Right kidney (tissue), 1 donor: ENCODE measurements at regions not wholly inside any gene's neighbourhood (a gene's known extent, or its start where the extent isn't known, plus 50 kb on each side); places are given as distances from the start of the nearest gene placed in this dataset.

ENCODE experiments used
- DNase-seq: peaks from one replicate; pipeline ENCODE4 v3.0.0-alpha.2; 2016

DNA sequence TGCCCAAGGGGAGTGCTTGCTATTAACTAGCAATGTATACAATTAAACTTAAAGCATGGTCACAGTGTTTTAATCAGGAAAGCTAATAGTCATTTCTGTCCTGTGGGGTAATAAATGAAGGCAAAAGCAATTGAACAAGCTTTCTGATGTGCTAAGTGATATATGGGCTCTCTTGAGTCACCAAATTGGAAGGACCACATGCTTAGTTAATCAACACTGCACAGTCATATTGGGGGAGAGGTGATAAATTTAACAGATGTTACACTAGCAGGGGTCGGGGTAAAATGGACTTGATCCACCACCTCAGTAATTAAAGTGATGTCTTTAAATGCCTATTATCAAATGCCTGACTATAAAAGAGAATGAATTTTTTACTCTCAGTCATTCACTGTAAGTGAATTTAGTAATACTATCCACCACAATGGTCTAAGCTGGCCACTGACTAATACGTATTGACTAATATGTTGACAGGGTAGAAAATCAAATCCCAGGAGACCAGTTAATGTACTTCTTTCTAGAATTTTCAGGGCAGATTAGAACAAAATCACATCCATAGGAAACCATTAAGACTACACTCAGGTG is 736.3 kb downstream of the RPS29 start:
- DNase-seq = no peak

DNA sequence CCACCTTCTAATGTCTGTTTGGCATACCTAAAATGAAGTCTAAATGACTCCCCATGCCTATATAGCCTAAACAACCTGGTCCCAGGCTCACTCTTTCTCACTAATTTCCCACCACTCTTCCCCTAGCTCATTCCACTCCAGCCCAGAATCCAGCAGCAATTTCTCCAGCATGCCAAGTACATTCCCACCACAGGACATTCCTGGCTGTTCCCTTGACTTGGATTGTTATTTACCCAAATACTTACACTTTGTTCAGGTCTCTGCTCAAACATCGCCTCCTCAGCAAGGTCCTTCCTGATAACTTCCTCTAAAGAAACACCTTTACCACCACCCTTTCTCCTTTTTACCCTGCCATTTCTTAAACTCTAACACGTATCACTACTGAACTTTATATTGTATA is 743.4 kb downstream of the RPS29 start:
- DNase-seq = no peak

DNA sequence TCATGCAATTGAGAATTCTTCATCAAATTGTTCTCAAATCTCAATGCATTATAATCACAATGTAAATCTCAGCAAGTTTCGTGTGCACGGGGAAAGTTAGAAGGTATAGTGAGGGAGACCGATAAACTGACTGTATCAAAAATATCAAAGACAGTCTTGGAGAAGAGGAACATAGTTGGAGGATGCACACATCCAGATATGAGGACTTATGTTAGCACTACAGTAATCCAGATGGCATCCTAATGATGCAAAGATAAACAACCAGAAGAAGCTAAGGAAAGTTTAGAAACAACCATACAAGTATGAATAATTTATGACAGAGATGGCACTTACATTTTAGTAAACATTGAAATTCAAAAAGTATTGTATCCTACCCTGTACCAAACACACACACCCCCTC is 760.1 kb downstream of the RPS29 start:
- DNase-seq = no peak

DNA sequence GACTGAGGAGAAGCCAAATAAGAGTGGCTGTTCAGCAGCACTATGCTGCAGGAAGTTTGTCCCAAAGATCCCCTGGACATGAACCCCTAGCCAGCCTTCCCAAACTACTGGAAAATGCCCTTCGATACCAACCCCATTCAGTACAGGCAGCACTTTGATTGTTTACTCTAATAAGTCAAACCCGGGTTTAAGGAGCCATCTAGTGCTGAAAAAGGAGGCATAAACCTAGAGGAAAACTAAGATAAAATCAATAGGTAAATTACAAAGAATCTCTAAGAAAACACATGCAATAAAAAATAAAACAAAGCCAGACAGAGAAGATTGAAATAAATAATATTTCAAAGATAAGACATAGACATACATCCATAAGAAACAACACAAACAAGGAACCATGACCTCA is 771.6 kb downstream of the RPS29 start:
- DNase-seq = no peak

DNA sequence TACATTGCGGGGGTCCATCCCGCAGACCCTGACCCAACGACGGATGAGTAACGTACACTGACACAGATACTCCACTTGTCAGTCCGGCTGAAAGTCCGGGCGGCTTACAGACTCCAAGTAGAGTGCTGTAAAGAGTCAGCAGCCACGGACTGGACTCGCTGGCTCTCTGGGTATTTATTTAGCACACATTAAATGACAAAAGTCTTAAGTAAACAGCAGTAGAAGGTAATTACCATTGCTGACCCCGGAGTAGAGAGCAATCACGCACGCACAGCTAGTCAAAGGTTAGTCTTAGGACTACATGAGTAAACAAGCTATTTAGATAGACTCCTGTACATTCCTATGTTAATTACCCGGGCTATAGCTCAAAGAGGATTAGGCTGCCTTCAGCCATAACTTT is 780.9 kb downstream of the RPS29 start:
- no peak for DNase-seq

DNA sequence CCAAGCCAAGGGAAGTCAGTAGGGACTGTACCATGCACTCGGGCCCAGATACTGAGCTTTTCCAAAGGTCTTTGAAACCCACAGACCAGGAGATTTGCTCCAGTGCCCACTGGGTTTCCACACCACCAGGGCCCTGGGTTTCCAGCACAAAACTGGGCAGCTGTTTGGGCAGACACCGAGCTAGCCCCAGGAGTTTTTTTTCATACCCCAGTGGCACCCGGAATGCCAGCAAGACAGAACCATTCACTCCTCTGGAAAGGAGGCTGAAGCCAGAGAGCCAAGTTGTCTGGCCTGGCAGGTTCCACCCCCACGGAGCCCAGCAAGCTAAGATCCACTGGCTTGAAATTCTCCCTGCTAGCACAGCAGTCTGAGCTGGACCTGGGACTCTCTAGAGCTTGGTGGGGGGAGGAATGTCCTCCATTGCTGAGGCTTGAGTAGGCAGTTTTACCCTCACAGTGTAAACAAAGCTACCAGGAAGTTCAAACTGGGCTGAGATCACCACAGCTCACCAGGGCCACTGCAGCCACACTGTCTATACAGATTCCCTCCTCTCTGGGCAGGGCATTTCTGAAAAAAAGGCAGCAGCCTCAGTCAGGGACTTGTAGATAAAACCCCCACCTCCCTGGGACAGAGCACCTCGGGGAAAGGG is 793.7 kb downstream of the RPS29 start:
- DNase-seq = no peak

DNA sequence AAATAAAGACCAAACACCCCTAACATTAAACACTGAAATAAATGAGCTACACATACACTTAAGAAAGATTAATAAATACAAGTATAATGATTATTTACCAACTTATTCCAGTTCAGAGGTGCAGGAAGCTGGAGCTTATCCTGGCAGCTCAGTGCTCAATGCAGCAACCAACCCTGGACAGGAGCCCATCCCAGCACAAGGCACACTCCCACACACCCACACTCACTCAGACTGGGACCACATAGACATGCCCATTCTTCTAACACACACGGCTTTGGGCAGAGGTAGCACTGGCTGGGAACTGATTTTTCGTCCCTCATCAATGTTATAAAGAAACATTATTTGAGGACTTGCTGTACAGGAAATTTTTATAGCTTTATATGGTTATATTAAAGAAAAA is 797.4 kb downstream of the RPS29 start:
- no peak for DNase-seq

DNA sequence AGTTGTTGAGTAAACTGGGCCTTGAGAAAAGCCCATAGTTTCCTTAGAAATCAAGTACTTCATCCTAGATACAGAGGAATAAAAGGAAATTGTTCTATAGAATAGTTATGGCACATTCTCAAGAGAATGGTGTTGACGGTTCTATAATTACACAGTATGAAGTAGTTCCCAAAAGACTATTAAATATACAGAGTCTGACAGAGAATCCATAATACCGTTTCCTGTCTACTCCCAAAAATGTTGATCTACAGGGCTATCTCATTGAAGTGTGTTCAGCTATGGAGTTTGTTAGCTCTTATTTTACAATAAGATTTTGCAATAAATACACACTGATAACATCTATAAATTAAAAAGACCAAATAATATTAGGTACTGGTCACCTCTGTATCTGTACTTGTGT is 799.7 kb downstream of the RPS29 start:
- DNase-seq = no peak

DNA sequence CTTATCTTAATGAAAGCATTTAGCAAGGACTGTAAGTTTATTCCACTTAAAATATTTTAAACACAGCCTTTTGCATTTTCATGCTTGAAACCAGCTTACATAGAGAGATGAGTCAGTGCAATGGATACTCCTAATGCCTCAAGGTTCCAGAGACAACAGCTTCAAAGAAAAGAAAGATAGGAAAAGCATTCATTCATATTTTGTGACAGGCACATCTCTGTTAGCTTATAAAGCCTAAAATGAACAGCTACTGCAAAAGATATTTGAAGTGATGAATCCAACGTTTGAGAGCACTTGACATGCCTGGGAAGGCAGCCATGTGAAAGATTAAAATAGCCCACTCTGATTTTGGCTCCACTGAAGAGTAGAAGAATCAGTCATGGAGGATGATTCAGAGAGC is 814.5 kb downstream of the RPS29 start:
- no peak for DNase-seq

DNA sequence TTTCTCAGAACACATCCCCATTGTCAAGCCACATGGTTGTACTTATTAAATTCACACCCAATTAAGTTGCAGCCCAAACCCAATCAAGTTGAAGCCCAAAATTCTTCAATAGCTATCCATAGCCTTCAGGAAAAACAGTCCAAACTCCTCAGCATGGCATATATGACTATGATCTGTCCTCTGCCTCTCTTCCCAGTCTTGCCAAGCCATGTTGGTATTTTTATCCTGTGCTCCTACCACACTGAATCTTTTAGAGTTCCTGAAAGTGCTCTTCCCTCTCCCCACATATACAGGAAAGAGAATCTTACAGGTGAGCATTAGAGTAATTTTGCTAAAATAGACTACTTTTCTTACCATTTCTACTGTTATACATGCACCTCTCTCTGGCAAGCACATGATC is 834.9 kb downstream of the RPS29 start:
- no peak for DNase-seq

DNA sequence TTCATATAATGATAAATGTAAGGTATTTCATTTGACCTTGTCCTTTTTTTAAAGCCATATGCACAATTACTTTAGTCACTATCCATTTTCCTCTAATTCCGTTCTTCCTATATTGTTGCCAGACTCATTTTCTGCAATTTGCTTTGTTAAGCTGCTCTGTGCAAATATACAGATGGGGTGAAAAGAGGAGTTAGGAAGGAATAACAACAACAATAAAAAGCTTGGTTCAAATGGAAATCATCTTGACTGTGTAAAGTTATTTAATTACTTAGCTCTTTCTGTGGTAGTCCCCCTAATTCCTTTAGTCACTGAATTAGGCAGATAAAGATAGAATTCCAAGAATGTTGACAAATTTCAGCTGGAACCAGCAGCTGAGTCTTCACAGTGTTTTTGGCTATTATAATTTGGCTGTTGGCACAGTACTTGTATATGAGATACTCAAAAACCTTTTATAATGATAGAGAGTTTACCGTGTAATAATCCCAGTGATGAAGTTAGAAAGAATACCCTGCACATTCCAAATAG is 838.0 kb downstream of the RPS29 start:
- no peak for DNase-seq

DNA sequence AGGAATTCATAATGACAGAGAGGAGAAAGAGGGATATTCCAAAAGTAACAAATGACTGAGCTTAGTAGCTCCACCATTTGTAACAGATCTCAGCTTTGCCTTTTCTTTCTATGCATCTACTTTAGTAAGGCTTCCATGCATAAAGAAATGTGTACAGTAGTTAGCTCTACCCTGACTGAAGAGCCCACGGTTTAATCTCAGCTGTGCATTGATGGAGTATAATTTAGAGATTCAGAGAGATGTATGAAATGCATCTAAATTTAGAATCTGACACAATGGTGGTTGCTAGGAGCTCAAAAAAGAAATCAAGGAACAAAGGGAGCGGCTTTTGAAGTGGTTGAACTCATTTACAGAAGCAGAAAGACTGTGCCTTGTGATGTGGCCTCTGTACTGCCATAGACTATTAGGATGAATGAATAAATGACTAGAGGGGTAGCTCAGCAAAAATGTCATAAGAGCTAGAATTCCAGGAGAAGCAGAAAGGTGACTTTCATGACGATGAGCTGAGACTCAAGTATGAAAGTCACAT is 838.6 kb downstream of the RPS29 start:
- DNase-seq = no peak

DNA sequence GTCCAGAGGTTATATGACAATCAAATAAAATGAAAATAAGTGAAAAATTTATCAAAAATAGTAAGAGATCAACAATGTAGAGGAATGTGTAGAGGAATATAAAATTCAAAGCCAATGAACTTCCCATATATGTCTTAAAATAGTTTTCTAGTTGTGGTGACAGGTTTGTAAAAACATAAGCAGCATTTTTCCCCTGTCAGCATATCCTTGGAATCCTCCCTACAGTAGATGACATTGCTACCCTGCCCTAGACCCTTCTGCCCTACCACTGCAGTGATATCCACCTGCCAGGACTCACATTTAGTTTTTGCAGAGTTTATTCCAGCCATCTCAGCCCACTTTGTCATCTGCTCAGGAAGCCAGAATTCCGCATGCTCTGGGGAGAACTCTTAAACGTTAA is 842.0 kb downstream of the RPS29 start:
- DNase-seq = no peak

DNA sequence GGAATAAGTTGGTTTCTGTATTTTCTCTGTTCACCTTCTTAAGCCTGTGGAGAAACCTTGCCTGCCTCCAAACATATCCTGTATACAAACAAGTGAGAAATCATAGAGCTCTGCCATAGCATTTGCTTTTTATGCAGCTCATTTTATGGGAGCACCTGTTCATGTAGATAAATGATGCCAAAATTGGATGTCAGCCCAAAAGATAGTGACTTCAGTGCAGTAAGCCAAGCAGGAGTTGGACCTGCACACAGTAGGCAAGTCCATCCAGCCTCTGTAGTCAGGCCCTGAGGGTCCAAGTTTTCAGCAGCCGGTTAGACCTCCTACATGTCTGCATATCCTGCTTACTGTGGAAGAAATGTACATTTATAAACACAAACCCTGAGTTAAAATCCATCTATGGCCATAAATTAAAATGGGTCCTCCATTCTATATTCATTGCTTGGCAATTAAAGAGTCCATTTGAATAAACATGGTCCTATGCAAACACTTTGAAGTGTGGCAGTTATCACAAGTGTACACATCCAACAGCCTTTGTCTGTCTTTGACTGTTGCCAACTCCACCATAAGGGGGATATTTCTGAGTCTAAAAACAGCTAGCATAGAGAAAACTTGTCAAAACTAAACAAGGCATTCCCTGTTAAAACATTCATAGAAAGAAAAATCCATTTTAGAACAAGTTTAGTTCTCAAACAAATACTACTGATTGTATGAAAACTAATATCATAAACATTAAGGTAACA is 847.8 kb downstream of the RPS29 start:
- no peak for DNase-seq

DNA sequence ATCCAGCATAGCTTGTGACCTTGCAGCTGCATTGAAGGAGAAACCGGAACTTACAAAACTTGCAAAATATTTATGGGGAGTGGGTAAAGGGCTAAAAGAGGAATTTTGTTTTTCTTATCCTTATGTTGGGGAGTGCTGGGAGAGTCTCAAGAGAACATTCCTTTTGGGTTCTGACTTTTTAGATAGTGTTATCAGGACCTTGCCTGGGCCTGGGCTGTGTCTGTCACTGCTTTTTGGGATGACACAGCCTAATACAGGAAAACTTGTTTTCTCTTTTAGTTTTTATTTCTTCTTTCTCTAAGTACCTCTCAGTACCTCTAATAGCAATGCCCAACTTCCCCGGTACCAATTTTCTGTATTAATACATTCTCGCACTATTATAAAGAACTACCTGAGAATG is 850.6 kb downstream of the RPS29 start:
- DNase-seq = no peak

DNA sequence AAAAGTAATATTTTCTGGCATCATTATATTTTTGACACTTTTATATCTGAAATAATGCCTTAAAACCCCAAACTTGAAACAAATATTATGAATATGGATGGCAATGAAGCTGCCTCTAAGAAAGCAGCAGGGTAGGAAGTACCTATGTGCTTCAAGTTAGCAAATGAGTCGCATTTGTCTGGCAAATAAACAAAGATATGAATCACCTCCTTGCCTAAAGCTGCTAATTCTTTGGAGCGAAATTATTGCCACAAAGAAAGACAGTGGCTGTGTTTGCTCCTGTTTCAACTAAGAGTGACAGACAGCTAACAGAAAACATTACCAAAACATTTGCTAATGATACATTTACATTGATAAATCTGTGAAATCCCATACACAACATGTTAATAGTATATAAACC is 854.9 kb downstream of the RPS29 start:
- DNase-seq = no peak

DNA sequence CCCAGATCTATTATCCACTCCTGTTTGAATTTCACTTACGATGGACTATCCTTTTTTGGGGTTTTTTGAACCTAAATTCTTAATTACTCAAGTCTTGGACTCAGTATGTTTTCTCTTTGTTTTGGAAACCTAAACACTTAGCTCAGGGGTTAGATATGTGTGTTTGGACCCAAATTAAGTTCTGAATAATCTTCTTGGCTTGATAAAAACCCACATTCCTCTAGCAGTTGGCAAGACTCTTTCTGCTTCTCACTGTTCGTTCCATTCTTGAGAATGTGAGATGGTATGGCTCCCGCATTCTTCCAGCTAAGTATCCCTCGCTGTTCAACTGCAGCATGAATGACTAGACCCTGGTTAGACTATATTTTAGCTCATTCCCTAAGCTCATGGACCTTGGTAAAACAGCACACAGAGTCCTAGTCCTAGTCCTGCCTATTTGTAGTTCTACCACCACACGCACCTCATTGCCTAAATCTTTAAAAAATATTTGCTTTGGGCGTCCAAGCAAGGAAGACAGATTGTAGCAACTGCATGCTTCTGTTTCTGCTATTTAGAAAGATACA is 860.0 kb downstream of the RPS29 start:
- no peak for DNase-seq

DNA sequence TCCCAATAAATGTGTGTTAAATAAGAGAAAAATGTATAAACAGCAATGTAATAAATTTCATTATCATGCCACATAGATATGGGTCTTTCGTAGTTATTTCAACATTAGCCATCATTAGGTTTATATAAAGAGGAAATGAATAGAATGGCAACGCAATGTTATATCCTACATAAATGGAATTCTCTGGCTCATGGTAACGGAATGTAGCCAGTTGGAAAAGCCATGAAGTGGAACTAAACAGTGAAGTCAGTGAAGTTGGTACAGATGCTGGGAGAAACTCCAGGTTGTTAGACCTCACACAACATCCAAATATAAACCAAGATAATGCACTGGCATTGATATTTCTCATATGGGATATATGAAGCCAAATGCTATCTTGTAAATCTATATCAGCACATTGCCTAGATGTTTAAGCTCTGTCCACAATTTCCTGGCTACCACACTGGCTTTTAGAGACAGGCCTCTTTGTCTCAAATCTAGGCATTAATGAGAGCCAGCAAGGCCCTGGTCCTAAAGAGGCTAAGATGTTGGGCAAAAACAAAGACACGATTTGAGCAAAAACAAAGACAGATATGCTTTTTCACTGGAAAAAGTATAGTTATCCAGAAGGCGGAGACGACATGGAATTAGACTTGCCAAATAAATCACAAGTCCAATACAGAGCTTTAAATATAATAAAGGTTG is 861.0 kb downstream of the RPS29 start:
- no peak for DNase-seq

DNA sequence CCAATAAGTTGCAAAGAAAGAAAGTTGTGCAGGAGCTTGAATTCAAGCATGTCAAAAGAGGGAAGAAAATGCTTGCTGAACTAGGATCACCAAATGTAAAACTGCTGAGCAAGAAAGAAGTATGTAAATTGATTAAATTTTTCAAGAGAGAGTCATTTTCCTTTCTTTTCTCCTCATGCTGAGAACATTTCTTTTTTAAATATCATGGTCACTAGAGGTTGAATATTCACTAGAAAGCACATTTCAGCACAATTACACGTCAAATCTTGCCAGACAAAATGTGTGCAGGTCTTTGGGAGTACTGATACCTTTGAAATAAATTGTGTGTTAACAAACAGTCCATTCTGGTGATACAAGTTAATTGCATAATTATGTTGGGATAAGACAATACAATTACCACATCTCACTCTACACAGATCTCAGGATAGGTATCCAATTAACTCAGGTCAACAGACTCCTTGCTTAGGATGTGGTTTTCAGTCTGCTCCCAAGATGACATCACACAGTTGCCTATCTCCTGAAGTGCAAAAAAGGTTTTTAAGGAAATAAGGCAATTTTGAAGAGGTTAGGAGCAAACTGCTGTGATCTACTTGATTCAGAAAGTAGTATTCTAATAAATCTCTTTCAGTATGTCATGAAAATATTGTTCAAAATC is 862.2 kb downstream of the RPS29 start:
- DNase-seq = no peak

DNA sequence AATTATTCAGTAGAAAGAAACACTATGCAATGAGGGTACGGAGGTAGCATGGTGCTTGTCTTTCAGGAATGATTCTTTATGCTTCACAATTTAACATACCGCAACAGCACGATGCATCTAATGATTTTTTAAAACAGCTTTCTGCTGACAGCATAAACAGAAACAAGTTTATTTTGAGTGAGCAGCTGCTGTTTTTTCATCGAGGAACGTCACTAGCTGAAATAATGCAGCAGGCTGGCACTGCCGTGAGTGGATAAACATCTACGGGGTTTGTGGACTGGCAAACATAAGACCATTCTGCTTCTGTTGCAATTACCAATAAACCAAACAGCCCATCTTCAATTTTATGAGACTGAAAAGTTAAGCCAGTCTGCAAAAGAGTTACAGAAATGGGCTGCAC is 871.8 kb downstream of the RPS29 start:
- no peak for DNase-seq

DNA sequence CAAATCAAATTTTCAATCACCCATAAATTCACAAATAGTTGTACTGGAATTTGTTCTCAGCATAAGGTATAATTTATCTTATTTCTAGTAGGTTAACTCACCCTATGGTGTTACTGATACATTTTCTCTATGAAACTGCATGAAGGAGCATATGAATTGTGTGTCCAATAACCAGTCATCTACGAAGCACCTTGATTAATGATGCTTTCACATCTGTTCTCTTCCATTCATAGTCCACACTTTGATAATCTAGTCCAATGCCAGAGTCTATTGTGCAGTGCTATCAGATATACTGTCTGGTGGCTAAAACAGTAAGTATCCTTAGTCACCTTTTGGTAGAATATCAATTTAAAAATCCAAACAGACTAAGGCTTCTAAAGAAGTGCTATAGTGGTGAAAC is 876.0 kb downstream of the RPS29 start:
- DNase-seq = no peak

DNA sequence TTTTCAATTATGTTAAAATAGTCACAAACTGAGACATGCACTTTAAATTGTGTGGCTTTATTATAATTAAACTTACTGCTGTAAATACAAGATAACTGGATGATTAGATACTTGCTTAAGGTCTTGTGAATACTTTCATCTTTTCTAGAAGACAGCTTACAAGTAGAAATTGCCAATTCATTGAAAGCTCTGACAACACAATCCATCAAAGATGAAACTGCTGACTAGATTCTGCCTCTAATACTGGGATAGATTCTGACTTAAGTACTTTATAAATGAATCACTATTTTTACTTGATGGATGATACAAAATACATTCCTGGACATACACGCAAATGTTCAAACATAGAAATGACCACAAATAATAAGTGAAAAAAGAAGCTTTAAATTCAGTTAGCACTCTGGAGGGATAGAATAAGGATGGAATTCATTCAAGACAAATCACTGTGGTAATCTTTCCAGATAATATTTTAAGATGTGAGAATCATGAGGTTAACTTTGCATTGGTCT is 876.8 kb downstream of the RPS29 start:
- DNase-seq = no peak
